PFSK-1 (cell line): ENCODE measurements at regions not wholly inside any gene's neighbourhood (a gene's known extent, or its start where the extent isn't known, plus 50 kb on each side); places are given as distances from the start of the nearest gene placed in this dataset.

ENCODE experiments used
- POLR2AphosphoS5 ChIP-seq: IDR thresholded peaks from 2 replicates; pipeline ENCODE4 v1.6.1; 2012; ENCODE audit warnings: low read depth, mild to moderate bottlenecking, control low read depth, low read length, moderate library complexity
- SIN3A ChIP-seq: IDR thresholded peaks from 2 replicates; pipeline ENCODE4 v1.6.1; 2012; ENCODE audit warnings: mild to moderate bottlenecking, low read length, moderate library complexity, borderline replicate concordance; ENCODE audit not compliant: insufficient read depth
- TAF1 ChIP-seq: IDR thresholded peaks from 2 replicates; pipeline ENCODE4 v1.6.1; 2012; ENCODE audit warnings: low read length, control low read depth, borderline replicate concordance; ENCODE audit not compliant: insufficient read depth
- TF ChIP-seq, protein P1 (sequence below), 2 experiments: IDR thresholded peaks; 2 replicates each; pipeline versions ENCODE4 v1.6.1 to v1.8.0; 2011 to 2012; ENCODE audit warnings: low read depth in 2 of 2, low read length in 2 of 2, control low read depth in 1 of 2, inconsistent platforms in 1 of 2, mild to moderate bottlenecking in 1 of 2, moderate library complexity in 1 of 2; ENCODE audit not compliant: insufficient read depth in 1 of 2

DNA sequence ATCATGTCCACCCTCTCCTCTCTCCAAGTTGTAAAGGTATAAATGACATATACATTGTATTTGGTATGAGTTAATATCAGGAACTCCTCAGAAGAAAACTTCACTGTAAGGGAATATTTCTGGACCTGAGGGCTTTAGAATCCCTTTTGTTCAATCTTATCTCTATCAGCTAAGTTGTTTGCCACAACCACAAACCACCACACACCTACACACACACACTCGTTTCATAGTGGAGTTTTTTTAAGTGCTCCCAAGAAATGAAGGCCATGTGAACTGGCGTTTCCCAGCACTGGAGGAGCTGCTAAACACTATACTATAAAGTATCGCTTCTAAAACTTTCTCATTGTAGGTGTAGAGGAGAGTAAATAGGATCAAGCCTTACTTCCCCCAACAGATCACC lies 64.8 kb upstream of the GHITM start:
- TF ChIP-seq POLR2AphosphoS5 (no peak), TAF1 (no peak), SIN3A (no peak)
- TF ChIP-seq, protein P1, sequence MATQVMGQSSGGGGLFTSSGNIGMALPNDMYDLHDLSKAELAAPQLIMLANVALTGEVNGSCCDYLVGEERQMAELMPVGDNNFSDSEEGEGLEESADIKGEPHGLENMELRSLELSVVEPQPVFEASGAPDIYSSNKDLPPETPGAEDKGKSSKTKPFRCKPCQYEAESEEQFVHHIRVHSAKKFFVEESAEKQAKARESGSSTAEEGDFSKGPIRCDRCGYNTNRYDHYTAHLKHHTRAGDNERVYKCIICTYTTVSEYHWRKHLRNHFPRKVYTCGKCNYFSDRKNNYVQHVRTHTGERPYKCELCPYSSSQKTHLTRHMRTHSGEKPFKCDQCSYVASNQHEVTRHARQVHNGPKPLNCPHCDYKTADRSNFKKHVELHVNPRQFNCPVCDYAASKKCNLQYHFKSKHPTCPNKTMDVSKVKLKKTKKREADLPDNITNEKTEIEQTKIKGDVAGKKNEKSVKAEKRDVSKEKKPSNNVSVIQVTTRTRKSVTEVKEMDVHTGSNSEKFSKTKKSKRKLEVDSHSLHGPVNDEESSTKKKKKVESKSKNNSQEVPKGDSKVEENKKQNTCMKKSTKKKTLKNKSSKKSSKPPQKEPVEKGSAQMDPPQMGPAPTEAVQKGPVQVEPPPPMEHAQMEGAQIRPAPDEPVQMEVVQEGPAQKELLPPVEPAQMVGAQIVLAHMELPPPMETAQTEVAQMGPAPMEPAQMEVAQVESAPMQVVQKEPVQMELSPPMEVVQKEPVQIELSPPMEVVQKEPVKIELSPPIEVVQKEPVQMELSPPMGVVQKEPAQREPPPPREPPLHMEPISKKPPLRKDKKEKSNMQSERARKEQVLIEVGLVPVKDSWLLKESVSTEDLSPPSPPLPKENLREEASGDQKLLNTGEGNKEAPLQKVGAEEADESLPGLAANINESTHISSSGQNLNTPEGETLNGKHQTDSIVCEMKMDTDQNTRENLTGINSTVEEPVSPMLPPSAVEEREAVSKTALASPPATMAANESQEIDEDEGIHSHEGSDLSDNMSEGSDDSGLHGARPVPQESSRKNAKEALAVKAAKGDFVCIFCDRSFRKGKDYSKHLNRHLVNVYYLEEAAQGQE (IDR thresholded peaks at IDR 0.05; ENCODE audit: insufficient read depth in 1 of 2, low read depth in 2 of 2, low read length in 2 of 2): no peak
